ENCODE measurements at regions not wholly inside any gene's neighbourhood (a gene's known extent, or its start where the extent isn't known, plus 50 kb on each side); places are given as distances from the start of the nearest gene placed in this dataset.

DNA sequence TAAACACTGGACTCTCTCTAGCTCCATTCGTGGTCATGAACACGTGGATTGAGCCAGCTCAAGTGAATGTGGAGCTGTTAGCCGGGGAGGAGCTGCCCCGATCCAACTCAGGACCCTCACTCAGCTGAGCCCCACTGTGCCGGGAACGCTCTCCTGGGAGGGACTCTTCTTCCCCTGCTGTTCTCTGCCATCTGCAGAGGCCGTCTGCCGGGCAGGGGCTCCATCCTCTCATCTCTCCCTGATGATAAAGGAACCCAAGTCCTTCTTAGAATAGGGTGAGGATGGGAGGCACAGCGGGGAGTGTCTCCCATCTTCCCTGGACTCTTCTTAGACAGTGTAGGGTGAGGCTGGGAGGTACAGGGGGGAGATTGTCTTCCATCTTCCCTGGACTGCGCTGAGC is 120.5 kb upstream of the IRX4 start:
- TF ChIP-seq CTCF (IDR thresholded peaks at IDR 0.05; ENCODE audit: insufficient read depth, low read depth, low read length) (no peak), EZH2 (IDR thresholded peaks at IDR 0.05; ENCODE audit: insufficient read depth, low read length) (no peak)

Measured in astrocyte (in vitro differentiated cells and primary cell).